ENCODE measurements at regions not wholly inside any gene's neighbourhood (a gene's known extent, or its start where the extent isn't known, plus 50 kb on each side); places are given as distances from the start of the nearest gene placed in this dataset.

- Histone ChIP-seq H3K27me3 (no peaks in the 10 kb centered on the region), H3K4me3 (no peak overlapping the region), H3K27ac (no peak overlapping the region), H3K9me3 (peaks cover 0 to 4% (median 0%) of the 10 kb centered on the region in 3 donors), H3K36me3 (no peaks in the 10 kb centered on the region), H3K4me1 (peaks cover 0 to 10% (median 1%) of the 10 kb centered on the region in 4 donors)
- no peak for DNase-seq
- intact Hi-C loops (cut with DNase I; ENCODE audit: low total_unique reads), result no loop called here
- no peak for TF ChIP-seq CTCF (IDR thresholded peaks at IDR 0.05)
Observed at GRCh38 chr9:87310827-87311523, 186.7 kb upstream of the DAPK1 start.

GRCh38 chr9:87319656-87320055 is 178.0 kb upstream of the DAPK1 start:
- Histone ChIP-seq H3K36me3 (no peaks in the 10 kb centered on the region), H3K27me3 (no peaks in the 10 kb centered on the region), H3K4me3 (no peak overlapping the region), H3K27ac (no peak overlapping the region), H3K4me1 (peaks cover 0 to 22% (median 2%) of the 10 kb centered on the region in 4 donors), H3K9me3 (peaks cover 0 to 6% (median 0%) of the 10 kb centered on the region in 3 donors)
- DNase-seq, result no peak
- intact Hi-C loops (cut with DNase I; ENCODE audit: low total_unique reads), result loop anchor here (5.0 to 10.0 kb wide), 3 partner anchors 372 to 885 kb away; partner anchors contain the start of gene GAS1
- no peak for TF ChIP-seq CTCF (IDR thresholded peaks at IDR 0.05)

- Histone ChIP-seq H3K9me3 (peaks cover 0 to 6% (median 0%) of the 10 kb centered on the region in 3 donors), H3K4me3 (no peak overlapping the region), H3K27me3 (no peaks in the 10 kb centered on the region), H3K4me1 (peaks cover 0 to 22% (median 2%) of the 10 kb centered on the region in 4 donors), H3K27ac (no peak overlapping the region), H3K36me3 (no peaks in the 10 kb centered on the region)
- TF ChIP-seq CTCF (IDR thresholded peaks at IDR 0.05), result no peak
- DNase-seq, result no peak
- intact Hi-C loops (cut with DNase I; ENCODE audit: low total_unique reads), result loop anchor here (5.0 to 10.0 kb wide), 3 partner anchors 373 to 886 kb away; partner anchors contain the start of gene GAS1
Observed at GRCh38 chr9:87320146-87320884, 177.4 kb upstream of the DAPK1 start.

GRCh38 chr9:87322840-87323635 is 174.6 kb upstream of the DAPK1 start:
- no peak for DNase-seq
- no peaks in the 10 kb centered on the region for H3K36me3 ChIP-seq

More at GRCh38 chr9:87322840-87323635, 174.6 kb upstream of the DAPK1 start:
- Histone ChIP-seq H3K9me3 (no peaks in the 10 kb centered on the region), H3K27me3 (peaks cover 0 to 3% of the 10 kb centered on the region in 2 donors), H3K4me1 (peaks cover 0 to 22% (median 2%) of the 10 kb centered on the region in 4 donors), H3K27ac (no peak overlapping the region), H3K4me3 (no peak overlapping the region)
- intact Hi-C loops (cut with DNase I; ENCODE audit: low total_unique reads), result loop anchor here (5.0 to 10.0 kb wide), 3 partner anchors 376 to 888 kb away; partner anchors contain the start of gene GAS1
- no peak for TF ChIP-seq CTCF (IDR thresholded peaks at IDR 0.05)

All from tibial artery (tissue), 4 donors.